Lower leg skin (tissue), 4 donors: ENCODE measurements at regions not wholly inside any gene's neighbourhood (a gene's known extent, or its start where the extent isn't known, plus 50 kb on each side); places are given as distances from the start of the nearest gene placed in this dataset.

Experiments
- DNase-seq, 2 donors: peaks; one replicate each; pipeline ENCODE4 v3.0.0-alpha.2; 2019; ENCODE audit warnings: low spot score in 2 of 2
- H3K4me3 ChIP-seq: fragments of 200-600 bp; sonication (generic); 2 replicates; pipeline ENCODE4 v1.5.1; 2017; ENCODE audit warnings: mild to moderate bottlenecking, low read depth; ENCODE audit not compliant: poor library complexity, severe bottlenecking
- CTCF ChIP-seq, 3 donors: fragments of 450-650 bp; IDR thresholded peaks; one replicate each; pipeline ENCODE4 v1.5.1; 2016; ENCODE audit warnings: antibody characterized with exemption in 3 of 3, mild to moderate bottlenecking in 3 of 3, moderate library complexity in 2 of 3
- POLR2A ChIP-seq, 2 donors: fragments of 450-650 bp; IDR thresholded peaks; one replicate each; pipeline ENCODE4 v1.6.1; 2016 to 2017; ENCODE audit warnings: antibody characterized with exemption in 2 of 2, mild to moderate bottlenecking in 1 of 2, moderate library complexity in 1 of 2
- WGBS, 2 donors: methylation state at CpG; one replicate each; pipeline ENCODE4 v1.1.5; 2018; 5-methylcytosine and 5-hydroxymethylcytosine counted together
- intact Hi-C: fragments of 100-400 bp; cut with DNase I; formaldehyde crosslinking; loops from one replicate; pipeline ENCODE4 v1.15.0; 2023; ENCODE audit warnings: low total_unique reads

GRCh38 chr4:133720001-133720400, 481.6 kb downstream of the PABPC4L start:
- H3K4me3 ChIP-seq: no peak overlapping the region
- intact Hi-C loops: no loop called here
- DNase-seq: no peak
- 52 to 55% methylated on average over 2 of the region's 2 CpGs for WGBS, 2 donors
- no peak for TF ChIP-seq POLR2A (IDR thresholded peaks at IDR 0.05)

- intact Hi-C loops: no loop called here
- TF ChIP-seq POLR2A (IDR thresholded peaks at IDR 0.05) (no peak), CTCF (IDR thresholded peaks at IDR 0.05) (no peak)
- H3K4me3 ChIP-seq: no peak overlapping the region
- no peak for DNase-seq
Observed at GRCh38 chr4:133719098-133719497, 482.5 kb downstream of the PABPC4L start.

GRCh38 chr4:133714211-133714610, 487.4 kb downstream of the PABPC4L start:
- no peak overlapping the region for H3K4me3 ChIP-seq
- intact Hi-C loops: no loop called here
- DNase-seq: no peak
- TF ChIP-seq POLR2A (IDR thresholded peaks at IDR 0.05): no peak
- no peak for TF ChIP-seq CTCF (IDR thresholded peaks at IDR 0.05)

GRCh38 chr4:133713340-133713739, 488.2 kb downstream of the PABPC4L start:
- WGBS, 2 donors: 41 to 45% methylated on average over 3 of the region's 3 CpGs
- TF ChIP-seq CTCF (IDR thresholded peaks at IDR 0.05) (no peak), POLR2A (IDR thresholded peaks at IDR 0.05) (no peak)
- intact Hi-C loops: no loop called here
- DNase-seq: no peak
- no peak overlapping the region for H3K4me3 ChIP-seq

GRCh38 chr4:133711817-133712216, 489.8 kb downstream of the PABPC4L start:
- H3K4me3 ChIP-seq: no peak overlapping the region
- 78 to 92% methylated on average over 6 of the region's 6 CpGs for WGBS, 2 donors
- intact Hi-C loops: no loop called here
- no peak for DNase-seq
- no peak for TF ChIP-seq POLR2A (IDR thresholded peaks at IDR 0.05)

- intact Hi-C loops: no loop called here
- 74 to 75% methylated on average over 2 of the region's 2 CpGs for WGBS, 2 donors
- TF ChIP-seq CTCF (IDR thresholded peaks at IDR 0.05) (no peak), POLR2A (IDR thresholded peaks at IDR 0.05) (no peak)
- no peak for DNase-seq
- no peak overlapping the region for H3K4me3 ChIP-seq
Observed at GRCh38 chr4:133694416-133694815, 507.2 kb downstream of the PABPC4L start.

GRCh38 chr4:133683967-133684366, 517.6 kb downstream of the PABPC4L start:
- WGBS, 2 donors: 83 to 87% methylated on average over 6 of the region's 6 CpGs
- DNase-seq: no peak
- TF ChIP-seq POLR2A (IDR thresholded peaks at IDR 0.05) (no peak), CTCF (IDR thresholded peaks at IDR 0.05) (no peak)
- intact Hi-C loops: no loop called here
- H3K4me3 ChIP-seq: no peak overlapping the region
